Keratinocyte (primary cell): ENCODE measurements at regions not wholly inside any gene's neighbourhood (a gene's known extent, or its start where the extent isn't known, plus 50 kb on each side); places are given as distances from the start of the nearest gene placed in this dataset.

Experiments
- DNase-seq: peaks from one replicate; pipeline ENCODE4 v3.0.0-alpha.2; 2011; ENCODE audit warnings: low read depth, missing footprints, low spot score
- FAIRE-seq: peaks from 2 replicates; lab custom pipeline; 2011; peaks lifted over from hg19 to GRCh38; lab: Jason Lieb, UNC
- H2AFZ ChIP-seq: 2 replicates; pipeline ENCODE4 v1.6.0; 2012; ENCODE audit warnings: low read length, control low read depth, inconsistent platforms; ENCODE audit not compliant: control insufficient read depth
- H3K27ac ChIP-seq: 2 replicates; pipeline ENCODE4 v1.5.1; 2011; ENCODE audit warnings: low read length; ENCODE audit not compliant: control insufficient read depth, insufficient read depth
- H3K27me3 ChIP-seq: 3 replicates; pipeline ENCODE4 v1.6.0; 2011; ENCODE audit warnings: low read length; ENCODE audit not compliant: control insufficient read depth, insufficient read depth; ENCODE audit errors: extremely low read depth
- H3K36me3 ChIP-seq, 2 experiments: 2 replicates in 1 of 2; 3 replicates in 1 of 2; pipeline ENCODE4 v1.5.1; 2011; ENCODE audit warnings: low read length in 2 of 2, mild to moderate bottlenecking in 1 of 2; ENCODE audit not compliant: control insufficient read depth in 2 of 2, insufficient read depth in 2 of 2; ENCODE audit errors: extremely low read depth in 1 of 2
- H3K4me1 ChIP-seq: 3 replicates; pipeline ENCODE4 v1.5.1; 2011; ENCODE audit warnings: low read length; ENCODE audit not compliant: control insufficient read depth, insufficient read depth; ENCODE audit errors: extremely low read depth
- H3K4me2 ChIP-seq: 3 replicates; pipeline ENCODE4 v1.6.0; 2011; ENCODE audit warnings: low read depth, low read length; ENCODE audit not compliant: control insufficient read depth, insufficient read depth; ENCODE audit errors: extremely low read depth
- H3K4me3 ChIP-seq, 3 experiments: fragments of 200-600 bp in 1 of 3; sonication (generic) in 1 of 3; 2 replicates in 2 of 3; 3 replicates in 1 of 3; pipeline ENCODE4 v1.5.1; 2011 to 2016; ENCODE audit warnings: low read length in 3 of 3, mild to moderate bottlenecking in 3 of 3, control low read depth in 2 of 3, inconsistent platforms in 1 of 3, low read depth in 1 of 3, mixed read lengths in 1 of 3, mixed run types in 1 of 3, moderate library complexity in 1 of 3; ENCODE audit not compliant: control insufficient read depth in 2 of 3, insufficient read depth in 2 of 3; ENCODE audit errors: extremely low read depth in 1 of 3
- H3K79me2 ChIP-seq: 2 replicates; pipeline ENCODE4 v1.6.0; 2012; ENCODE audit warnings: low read length; ENCODE audit not compliant: control insufficient read depth, insufficient read depth
- H3K9ac ChIP-seq: 3 replicates; pipeline ENCODE4 v1.6.0; 2011; ENCODE audit warnings: low read length; ENCODE audit not compliant: control insufficient read depth, insufficient read depth; ENCODE audit errors: extremely low read depth
- H3K9me1 ChIP-seq: 3 replicates; pipeline ENCODE4 v1.6.0; 2011; ENCODE audit warnings: low read length; ENCODE audit not compliant: control insufficient read depth, insufficient read depth; ENCODE audit errors: extremely low read depth
- H3K9me3 ChIP-seq: 2 replicates; pipeline ENCODE4 v1.5.1; 2012; ENCODE audit warnings: low read depth, low read length; ENCODE audit not compliant: control insufficient read depth
- H4K20me1 ChIP-seq: 3 replicates; pipeline ENCODE4 v1.6.0; 2011; ENCODE audit warnings: low read length; ENCODE audit not compliant: control insufficient read depth, insufficient read depth; ENCODE audit errors: extremely low read depth
- EZH2 ChIP-seq: IDR thresholded peaks from one replicate; pipeline ENCODE4 v1.6.1; 2012; ENCODE audit warnings: inconsistent platforms, mild to moderate bottlenecking, low read length, moderate library complexity
- dilution Hi-C: fragments of 300-500 bp; cut with MboI; formaldehyde crosslinking; loops from one replicate; pipeline ENCODE4 v1.7.0; 2020; ENCODE audit warnings: low sequenced_read_pairs; ENCODE audit not compliant: extremely low pct_ligation_motif_present
- TF ChIP-seq, protein P1 (sequence below), 3 experiments: IDR thresholded peaks in 1 of 3; conservative IDR thresholded peaks in 1 of 3; optimal IDR thresholded peaks in 1 of 3; 2 replicates in 2 of 3; 3 replicates in 1 of 3; pipeline versions ENCODE3 to v1.5.1; 2011; ENCODE audit warnings: low read length in 3 of 3, mild to moderate bottlenecking in 3 of 3, moderate library complexity in 2 of 3, control low read depth in 1 of 3, inconsistent platforms in 1 of 3; ENCODE audit not compliant: insufficient read depth in 2 of 3; ENCODE audit errors: extremely low read depth in 1 of 3

DNA sequence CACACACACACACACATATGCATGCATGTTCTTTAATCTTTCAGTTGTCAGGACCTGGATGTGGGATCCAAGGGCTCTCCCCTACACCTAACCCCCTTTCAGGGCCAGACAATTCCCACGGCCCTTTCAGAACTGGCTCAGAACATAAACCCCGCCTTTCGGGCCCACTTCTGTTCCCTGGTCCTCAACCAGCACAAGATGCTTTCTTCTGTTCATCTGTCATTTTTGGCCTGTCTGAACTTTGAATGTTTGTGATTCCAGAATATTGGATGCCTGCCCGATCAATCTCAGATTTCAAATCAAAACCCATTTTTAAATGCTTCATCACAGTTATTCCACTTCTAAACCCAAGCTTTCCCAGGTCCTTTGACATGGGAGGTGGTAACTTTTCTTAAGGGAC, 167.3 kb downstream of the USP12 start:
- dilution Hi-C loops = no loop called here

DNA sequence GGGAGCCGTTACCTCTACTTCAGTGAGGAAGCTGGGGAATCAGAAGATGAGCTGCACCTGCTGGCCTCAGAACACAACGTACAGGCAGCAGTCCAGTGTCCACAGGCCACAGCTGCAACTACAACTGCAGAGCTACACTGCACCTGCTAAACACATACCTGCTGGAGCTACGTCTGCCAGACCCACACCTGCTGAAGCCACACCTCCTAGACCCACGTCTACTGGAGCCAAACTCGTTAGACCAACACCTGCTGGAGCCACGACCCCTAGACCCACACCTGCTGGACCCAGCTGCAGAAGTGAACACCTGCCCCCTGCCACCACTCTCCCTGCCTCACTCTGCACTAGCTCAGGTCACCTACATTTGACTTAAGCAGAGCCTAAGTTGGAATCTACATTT, 169.9 kb downstream of the USP12 start:
- DNase-seq (no peak), FAIRE-seq (no peak)
- Histone ChIP-seq H3K4me3 (no peak overlapping the region), H3K27me3 (peaks cover 29% of the 10 kb centered on the region), H3K79me2 (no peaks in the 10 kb centered on the region), H3K4me2 (no peak overlapping the region), H4K20me1 (no peaks in the 10 kb centered on the region), H3K4me1 (no peaks in the 10 kb centered on the region), H2AFZ (no peak overlapping the region), H3K9ac (no peak overlapping the region), H3K9me3 (no peaks in the 10 kb centered on the region), H3K9me1 (no peaks in the 10 kb centered on the region), H3K36me3 (no peaks in the 10 kb centered on the region), H3K27ac (no peak overlapping the region)
- dilution Hi-C loops = no loop called here
- TF ChIP-seq, protein P1, sequence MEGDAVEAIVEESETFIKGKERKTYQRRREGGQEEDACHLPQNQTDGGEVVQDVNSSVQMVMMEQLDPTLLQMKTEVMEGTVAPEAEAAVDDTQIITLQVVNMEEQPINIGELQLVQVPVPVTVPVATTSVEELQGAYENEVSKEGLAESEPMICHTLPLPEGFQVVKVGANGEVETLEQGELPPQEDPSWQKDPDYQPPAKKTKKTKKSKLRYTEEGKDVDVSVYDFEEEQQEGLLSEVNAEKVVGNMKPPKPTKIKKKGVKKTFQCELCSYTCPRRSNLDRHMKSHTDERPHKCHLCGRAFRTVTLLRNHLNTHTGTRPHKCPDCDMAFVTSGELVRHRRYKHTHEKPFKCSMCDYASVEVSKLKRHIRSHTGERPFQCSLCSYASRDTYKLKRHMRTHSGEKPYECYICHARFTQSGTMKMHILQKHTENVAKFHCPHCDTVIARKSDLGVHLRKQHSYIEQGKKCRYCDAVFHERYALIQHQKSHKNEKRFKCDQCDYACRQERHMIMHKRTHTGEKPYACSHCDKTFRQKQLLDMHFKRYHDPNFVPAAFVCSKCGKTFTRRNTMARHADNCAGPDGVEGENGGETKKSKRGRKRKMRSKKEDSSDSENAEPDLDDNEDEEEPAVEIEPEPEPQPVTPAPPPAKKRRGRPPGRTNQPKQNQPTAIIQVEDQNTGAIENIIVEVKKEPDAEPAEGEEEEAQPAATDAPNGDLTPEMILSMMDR (optimal IDR thresholded peaks at IDR 0.05 in 1 of 3, IDR thresholded peaks at IDR 0.05 in 1 of 3, conservative IDR thresholded peaks at IDR 0.05 in 1 of 3; ENCODE audit: extremely low read depth in 1 of 3, insufficient read depth in 2 of 3, low read length in 3 of 3) = no peak
- no peak for TF ChIP-seq EZH2

More for the DNA sequence above, 167.3 kb downstream of the USP12 start:
- Histone ChIP-seq H3K9me1 (no peaks in the 10 kb centered on the region), H4K20me1 (no peaks in the 10 kb centered on the region), H3K4me1 (peaks cover 3% of the 10 kb centered on the region), H2AFZ (no peak overlapping the region), H3K4me2 (no peak overlapping the region), H3K4me3 (no peak overlapping the region), H3K27ac (no peak overlapping the region), H3K27me3 (peaks cover 34% of the 10 kb centered on the region), H3K79me2 (no peaks in the 10 kb centered on the region), H3K36me3 (no peaks in the 10 kb centered on the region), H3K9me3 (no peaks in the 10 kb centered on the region), H3K9ac (no peak overlapping the region)
- FAIRE-seq (no peak), DNase-seq (no peak)
- TF ChIP-seq, protein P1 (optimal IDR thresholded peaks at IDR 0.05 in 1 of 3, IDR thresholded peaks at IDR 0.05 in 1 of 3, conservative IDR thresholded peaks at IDR 0.05 in 1 of 3; ENCODE audit: extremely low read depth in 1 of 3, insufficient read depth in 2 of 3, low read length in 3 of 3) = no peak
- TF ChIP-seq EZH2 = no peak
